H1 (cell line): ENCODE measurements at regions not wholly inside any gene's neighbourhood (a gene's known extent, or its start where the extent isn't known, plus 50 kb on each side); places are given as distances from the start of the nearest gene placed in this dataset.

Experiments
- CTCF ChIA-PET: fragments of 300-600 bp; sonication (Branson Sonifier 250); formaldehyde crosslinking; loops from one replicate; lab custom pipeline; 2021; ENCODE audit not compliant: partially characterized antibody; lab: Charles Lee
- POLR2A ChIA-PET: fragments of 300-600 bp; sonication (Branson Sonifier 250); formaldehyde crosslinking; loops from one replicate; lab custom pipeline; 2021; ENCODE audit warnings: inconsistent platforms; ENCODE audit not compliant: partially characterized antibody; lab: Charles Lee
- DNase-seq, 2 experiments: peaks; one replicate each; pipeline versions ENCODE4 v3.0.0 to v3.0.0-alpha.2; 2010 to 2022; ENCODE audit warnings: low spot score in 2 of 2, low read depth in 1 of 2, mixed read lengths in 1 of 2
- FAIRE-seq: peaks from 2 replicates; lab custom pipeline; 2011; peaks lifted over from hg19 to GRCh38; lab: Jason Lieb, UNC
- H2AFZ ChIP-seq: 2 replicates; pipeline ENCODE4 v1.8.1; 2012; ENCODE audit warnings: low read length, inconsistent platforms
- H2AK5ac ChIP-seq: 2 replicates; pipeline ENCODE4 v1.6.1; 2013; ENCODE audit warnings: low read depth, low read length
- H2BK120ac ChIP-seq: replicated peaks from 2 replicates; pipeline ENCODE3; 2013; ENCODE audit warnings: low read depth, low read length, inconsistent platforms
- H2BK12ac ChIP-seq: 2 replicates; pipeline ENCODE4 v1.6.1; 2013; ENCODE audit warnings: low read depth, low read length
- H2BK15ac ChIP-seq: 2 replicates; pipeline ENCODE4 v1.6.1; 2013; ENCODE audit warnings: low read length
- H2BK20ac ChIP-seq: 2 replicates; pipeline ENCODE4 v1.6.1; 2013; ENCODE audit warnings: low read length
- H2BK5ac ChIP-seq: 2 replicates; pipeline ENCODE4 v1.6.1; 2013; ENCODE audit warnings: low read depth, low read length
- H3K14ac ChIP-seq: 2 replicates; pipeline ENCODE4 v1.6.1; 2013; ENCODE audit warnings: inconsistent platforms; ENCODE audit not compliant: insufficient read length
- H3K18ac ChIP-seq: 2 replicates; pipeline ENCODE4 v1.6.1; 2013; ENCODE audit warnings: low read length; ENCODE audit errors: extremely low read depth
- H3K23ac ChIP-seq: 2 replicates; pipeline ENCODE4 v1.6.1; 2013; ENCODE audit warnings: inconsistent platforms; ENCODE audit not compliant: insufficient read length
- H3K23me2 ChIP-seq: 2 replicates; pipeline ENCODE4 v1.6.1; 2013; ENCODE audit warnings: low read depth, low read length
- H3K27ac ChIP-seq: 2 replicates; pipeline ENCODE4 v1.6.1; 2011; ENCODE audit warnings: low read depth, low read length, inconsistent platforms
- H3K27me3 ChIP-seq, 4 experiments: replicated peaks in 1 of 4; 1 replicate in 1 of 4; 2 replicates in 3 of 4; pipeline versions ENCODE4 v1.6.1 to v1.8.1; 2011 to 2013; ENCODE audit warnings: low read length in 3 of 4, mild to moderate bottlenecking in 3 of 4, inconsistent platforms in 2 of 4, mixed read lengths in 2 of 4, moderate library complexity in 1 of 4; ENCODE audit not compliant: control insufficient read depth in 3 of 4, insufficient read depth in 3 of 4; ENCODE audit errors: extremely low read depth in 1 of 4
- H3K36me3 ChIP-seq, 4 experiments: 2 replicates each; pipeline versions ENCODE4 v1.6.1 to v1.8.1; 2011 to 2013; ENCODE audit warnings: mild to moderate bottlenecking in 4 of 4, low read length in 3 of 4, moderate library complexity in 2 of 4, control low read depth in 1 of 4, inconsistent platforms in 1 of 4; ENCODE audit not compliant: insufficient read depth in 4 of 4, control insufficient read depth in 2 of 4
- H3K4ac ChIP-seq: replicated peaks from 2 replicates; pipeline ENCODE3; 2013; ENCODE audit warnings: low read length, low read depth, mixed read lengths, inconsistent platforms; ENCODE audit not compliant: insufficient read length
- H3K4me1 ChIP-seq, 4 experiments: replicated peaks in 1 of 4; 1 replicate in 1 of 4; 2 replicates in 3 of 4; pipeline versions ENCODE4 v1.6.1 to v1.8.1; 2011 to 2013; ENCODE audit warnings: low read length in 3 of 4, inconsistent platforms in 2 of 4, mixed read lengths in 1 of 4; ENCODE audit not compliant: insufficient read depth in 4 of 4, control insufficient read depth in 3 of 4
- H3K4me2 ChIP-seq, 2 experiments: 2 replicates each; pipeline versions ENCODE4 v1.6.1 to v1.8.1; 2011 to 2013; ENCODE audit warnings: low read depth in 2 of 2, low read length in 2 of 2, control low read depth in 1 of 2, inconsistent platforms in 1 of 2, mild to moderate bottlenecking in 1 of 2; ENCODE audit not compliant: insufficient read depth in 1 of 2
- H3K4me3 ChIP-seq, 4 experiments: fragments of 200-600, 300-600 bp in 1 of 4; sonication (generic), shearing (Covaris generic), sonication (Bioruptor Twin) in 1 of 4; 2 replicates each; pipeline versions ENCODE4 v1.5.1 to v1.8.1; 2011 to 2016; ENCODE audit warnings: low read length in 4 of 4, low read depth in 3 of 4, control low read depth in 2 of 4, inconsistent platforms in 2 of 4, mild to moderate bottlenecking in 2 of 4, mixed read lengths in 1 of 4, moderate library complexity in 1 of 4; ENCODE audit not compliant: insufficient read depth in 2 of 4; ENCODE audit errors: extremely low read depth in 1 of 4
- H3K56ac ChIP-seq: replicated peaks from 2 replicates; pipeline ENCODE3; 2013; ENCODE audit warnings: low read depth, mild to moderate bottlenecking, mixed read lengths, low read length, inconsistent platforms; ENCODE audit not compliant: insufficient read length
- H3K79me1 ChIP-seq: 2 replicates; pipeline ENCODE4 v1.6.1; 2013; ENCODE audit warnings: low read depth, low read length, control low read depth
- H3K79me2 ChIP-seq, 2 experiments: 2 replicates each; pipeline versions ENCODE4 v1.6.1 to v1.8.1; 2012 to 2013; ENCODE audit warnings: low read length in 2 of 2, mild to moderate bottlenecking in 2 of 2, inconsistent platforms in 1 of 2; ENCODE audit not compliant: insufficient read depth in 2 of 2, control insufficient read depth in 1 of 2
- H3K9ac ChIP-seq, 4 experiments: replicated peaks in 1 of 4; 1 replicate in 1 of 4; 2 replicates in 3 of 4; pipeline versions ENCODE4 v1.6.1 to v1.8.1; 2011 to 2013; ENCODE audit warnings: low read depth in 3 of 4, low read length in 3 of 4, control low read depth in 2 of 4, mild to moderate bottlenecking in 2 of 4, moderate library complexity in 2 of 4, inconsistent platforms in 1 of 4; ENCODE audit errors: extremely low read depth in 1 of 4
- H3K9me3 ChIP-seq, 2 experiments: 2 replicates each; pipeline versions ENCODE4 v1.6.1 to v1.8.1; 2012 to 2013; ENCODE audit warnings: mild to moderate bottlenecking in 2 of 2, moderate library complexity in 2 of 2, control low read depth in 1 of 2, inconsistent platforms in 1 of 2, low read depth in 1 of 2, low read length in 1 of 2, mixed read lengths in 1 of 2; ENCODE audit not compliant: insufficient read depth in 2 of 2
- H4K20me1 ChIP-seq, 2 experiments: replicated peaks in 1 of 2; 2 replicates each; pipeline versions ENCODE3 to v1.8.1; 2011 to 2013; ENCODE audit warnings: inconsistent platforms in 2 of 2, low read length in 2 of 2, mild to moderate bottlenecking in 1 of 2; ENCODE audit not compliant: insufficient read depth in 2 of 2, control insufficient read depth in 1 of 2
- H4K5ac ChIP-seq: 2 replicates; pipeline ENCODE4 v1.6.1; 2013; ENCODE audit warnings: low read length, low read depth, mixed read lengths, inconsistent platforms; ENCODE audit not compliant: insufficient read length
- H4K8ac ChIP-seq: 2 replicates; pipeline ENCODE4 v1.8.0; 2013; ENCODE audit warnings: mild to moderate bottlenecking, moderate library complexity, low read length, inconsistent platforms; ENCODE audit not compliant: insufficient read depth; ENCODE audit errors: extremely low read depth
- H4K91ac ChIP-seq: replicated peaks from 2 replicates; pipeline ENCODE3; 2013; ENCODE audit warnings: low read length, mixed read lengths, inconsistent platforms; ENCODE audit not compliant: insufficient read length
- ASH2L ChIP-seq: fragments of 200-600, 300-600 bp; sonication (generic); IDR thresholded peaks from one replicate; pipeline ENCODE4 v1.7.1; 2017; ENCODE audit warnings: low read length
- BACH1 ChIP-seq: IDR thresholded peaks from 2 replicates; pipeline ENCODE4 v1.6.1; 2012; ENCODE audit warnings: low read length, improper control_type of control experiment
- CBX5 ChIP-seq: fragments of 300-800, 300-1000 bp; sonication (generic); IDR thresholded peaks from 2 replicates; pipeline ENCODE4 v1.7.1; 2016; ENCODE audit warnings: antibody characterized with exemption, low read length, low read depth
- CEBPB ChIP-seq: IDR thresholded peaks from 2 replicates; pipeline ENCODE4 v1.6.1; 2012; ENCODE audit warnings: low read depth, low read length
- CHD2 ChIP-seq: IDR thresholded peaks from 2 replicates; pipeline ENCODE4 v1.6.1; 2012; ENCODE audit warnings: low read length, improper control_type of control experiment
- EZH2 ChIP-seq: fragments of 200-600 bp; sonication (generic); IDR thresholded peaks from 2 replicates; pipeline ENCODE4 v1.7.1; 2012; ENCODE audit warnings: low read depth, mild to moderate bottlenecking, moderate library complexity, low read length, inconsistent platforms; ENCODE audit not compliant: severe bottlenecking
- FOSL1 ChIP-seq: IDR thresholded peaks from 2 replicates; pipeline ENCODE4 v1.6.1; 2011; ENCODE audit warnings: mild to moderate bottlenecking, low read depth, low read length, moderate library complexity; ENCODE audit not compliant: insufficient read depth
- SRF ChIP-seq: IDR thresholded peaks from 2 replicates; pipeline ENCODE4 v1.6.1; 2011; ENCODE audit warnings: mild to moderate bottlenecking, low read depth, low read length, moderate library complexity
- WGBS, 2 experiments: shearing (Covaris generic) in 1 of 2; methylation state at CpG; one replicate each; pipeline versions ENCODE4 v1.1.6 to v1.1.7; 2013 to 2015; ENCODE audit warnings: low lambda C conversion rate in 2 of 2, mixed read lengths in 2 of 2, inconsistent platforms in 1 of 2, low coverage in 1 of 2, missing lambda C conversion rate in 1 of 2; ENCODE audit not compliant: insufficient replicate concordance in 2 of 2, insufficient coverage in 1 of 2, insufficient read length in 1 of 2; ENCODE audit errors: extremely low coverage in 1 of 2, missing lambda C conversion rate in 1 of 2; 5-methylcytosine and 5-hydroxymethylcytosine counted together

DNA sequence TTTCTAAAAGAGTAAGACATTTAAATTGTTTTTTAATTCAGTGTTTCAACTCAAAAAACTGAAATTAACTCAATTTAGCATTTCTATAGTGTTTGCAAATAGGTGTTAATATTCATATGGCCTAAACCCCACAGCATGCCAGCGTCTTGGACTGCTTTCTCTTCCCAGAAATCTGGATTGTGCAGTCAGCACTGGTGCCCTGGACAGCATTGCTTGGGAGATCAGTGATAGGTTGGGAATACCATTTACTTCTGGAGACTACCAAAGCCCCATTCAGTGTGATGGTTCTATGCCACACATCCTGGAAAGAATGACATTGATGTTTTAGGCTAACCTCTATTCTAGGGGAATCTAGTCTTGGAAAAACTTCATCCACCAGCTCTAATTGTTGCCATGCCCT, 455.0 kb upstream of the KLHL29 start:
- ChIA-PET POLR2A (no interaction called here), CTCF (no interaction called here)
- Histone ChIP-seq H3K9me3 (no peaks in the 10 kb centered on the region), H3K4me2 (no peak overlapping the region), H2BK12ac (no peak overlapping the region), H2BK20ac (no peak overlapping the region), H3K9ac (no peak overlapping the region), H4K20me1 (no peaks in the 10 kb centered on the region), H2AFZ (no peak overlapping the region), H2BK5ac (no peak overlapping the region), H3K23ac (no peak overlapping the region), H4K91ac (no peak overlapping the region), H2AK5ac (no peak overlapping the region), H3K4me3 (no peak overlapping the region), H3K14ac (no peak overlapping the region), H3K56ac (no peak overlapping the region), H3K4me1 (no peaks in the 10 kb centered on the region), H3K79me2 (no peaks in the 10 kb centered on the region), H3K18ac (no peak overlapping the region), H3K36me3 (no peaks in the 10 kb centered on the region), H4K5ac (no peak overlapping the region), H3K27ac (no peak overlapping the region), H3K79me1 (no peaks in the 10 kb centered on the region), H3K4ac (no peak overlapping the region), H4K8ac (no peak overlapping the region), H2BK120ac (no peak overlapping the region), H2BK15ac (no peak overlapping the region), H3K27me3 (no peaks in the 10 kb centered on the region), H3K23me2 (no peaks in the 10 kb centered on the region)
- DNase-seq, result no peak
- no peak for FAIRE-seq
- WGBS, 2 experiments, result 100% methylated on average over 1 of the region's 1 CpG; no CpG with 5 or more reads in 1 of the 2 experiments
- TF ChIP-seq CBX5 (no peak), EZH2 (no peak), CEBPB (no peak), CHD2 (no peak), FOSL1 (no peak), BACH1 (no peak), SRF (no peak), ASH2L (no peak)
